ENCODE measurements at regions not wholly inside any gene's neighbourhood (a gene's known extent, or its start where the extent isn't known, plus 50 kb on each side); places are given as distances from the start of the nearest gene placed in this dataset.

DNA sequence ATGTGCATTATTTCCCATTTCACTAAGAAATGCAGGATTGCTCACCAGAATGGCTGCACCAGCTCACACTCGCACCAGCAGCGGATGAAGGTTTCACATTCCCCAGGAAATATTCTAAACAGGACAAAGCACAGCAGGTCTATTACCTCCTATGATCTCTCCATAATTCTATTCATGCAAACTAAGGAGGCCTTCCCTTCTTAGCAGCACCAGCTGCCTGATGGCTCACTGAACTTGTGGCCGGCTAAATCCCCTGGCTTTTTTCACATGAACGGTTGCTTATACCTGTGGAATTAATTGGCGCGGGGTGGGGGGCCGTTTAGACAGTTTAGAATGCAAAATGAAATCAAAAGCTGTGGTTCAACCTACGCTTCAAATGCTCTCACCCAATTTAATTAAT is 73.5 kb upstream of the SRD5A3 start:
- TF ChIP-seq, protein P1, sequence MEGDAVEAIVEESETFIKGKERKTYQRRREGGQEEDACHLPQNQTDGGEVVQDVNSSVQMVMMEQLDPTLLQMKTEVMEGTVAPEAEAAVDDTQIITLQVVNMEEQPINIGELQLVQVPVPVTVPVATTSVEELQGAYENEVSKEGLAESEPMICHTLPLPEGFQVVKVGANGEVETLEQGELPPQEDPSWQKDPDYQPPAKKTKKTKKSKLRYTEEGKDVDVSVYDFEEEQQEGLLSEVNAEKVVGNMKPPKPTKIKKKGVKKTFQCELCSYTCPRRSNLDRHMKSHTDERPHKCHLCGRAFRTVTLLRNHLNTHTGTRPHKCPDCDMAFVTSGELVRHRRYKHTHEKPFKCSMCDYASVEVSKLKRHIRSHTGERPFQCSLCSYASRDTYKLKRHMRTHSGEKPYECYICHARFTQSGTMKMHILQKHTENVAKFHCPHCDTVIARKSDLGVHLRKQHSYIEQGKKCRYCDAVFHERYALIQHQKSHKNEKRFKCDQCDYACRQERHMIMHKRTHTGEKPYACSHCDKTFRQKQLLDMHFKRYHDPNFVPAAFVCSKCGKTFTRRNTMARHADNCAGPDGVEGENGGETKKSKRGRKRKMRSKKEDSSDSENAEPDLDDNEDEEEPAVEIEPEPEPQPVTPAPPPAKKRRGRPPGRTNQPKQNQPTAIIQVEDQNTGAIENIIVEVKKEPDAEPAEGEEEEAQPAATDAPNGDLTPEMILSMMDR (IDR thresholded peaks at IDR 0.05; ENCODE audit: poor library complexity): no peak
- TF ChIP-seq EZH2 (IDR thresholded peaks at IDR 0.05; ENCODE audit: borderline replicate concordance): no peak

Data from hepatocyte (in vitro differentiated cells).